H1 (cell line): ENCODE measurements at regions not wholly inside any gene's neighbourhood (a gene's known extent, or its start where the extent isn't known, plus 50 kb on each side); places are given as distances from the start of the nearest gene placed in this dataset.

Source experiments
- BACH1 ChIP-seq: IDR thresholded peaks from 2 replicates; pipeline ENCODE4 v1.6.1; 2012; ENCODE audit warnings: low read length, improper control_type of control experiment
- GABPA ChIP-seq: IDR thresholded peaks from 2 replicates; pipeline ENCODE4 v1.6.1; 2011; ENCODE audit warnings: mild to moderate bottlenecking, low read length, moderate library complexity, borderline replicate concordance; ENCODE audit not compliant: insufficient read depth
- KDM1A ChIP-seq: fragments of 200-600, 300-600 bp; sonication (generic); IDR thresholded peaks from 2 replicates; pipeline ENCODE4 v1.7.1; 2016; ENCODE audit warnings: mild to moderate bottlenecking, low read length, borderline replicate concordance
- RFX5 ChIP-seq: IDR thresholded peaks from 2 replicates; pipeline ENCODE4 v1.6.1; 2011; ENCODE audit warnings: low read depth, low read length, improper control_type of control experiment, borderline replicate concordance
- TAF7 ChIP-seq: optimal IDR thresholded peaks from 2 replicates; pipeline ENCODE3; 2011; ENCODE audit warnings: low read depth, mild to moderate bottlenecking, inconsistent platforms, low read length, moderate library complexity, borderline replicate concordance

DNA sequence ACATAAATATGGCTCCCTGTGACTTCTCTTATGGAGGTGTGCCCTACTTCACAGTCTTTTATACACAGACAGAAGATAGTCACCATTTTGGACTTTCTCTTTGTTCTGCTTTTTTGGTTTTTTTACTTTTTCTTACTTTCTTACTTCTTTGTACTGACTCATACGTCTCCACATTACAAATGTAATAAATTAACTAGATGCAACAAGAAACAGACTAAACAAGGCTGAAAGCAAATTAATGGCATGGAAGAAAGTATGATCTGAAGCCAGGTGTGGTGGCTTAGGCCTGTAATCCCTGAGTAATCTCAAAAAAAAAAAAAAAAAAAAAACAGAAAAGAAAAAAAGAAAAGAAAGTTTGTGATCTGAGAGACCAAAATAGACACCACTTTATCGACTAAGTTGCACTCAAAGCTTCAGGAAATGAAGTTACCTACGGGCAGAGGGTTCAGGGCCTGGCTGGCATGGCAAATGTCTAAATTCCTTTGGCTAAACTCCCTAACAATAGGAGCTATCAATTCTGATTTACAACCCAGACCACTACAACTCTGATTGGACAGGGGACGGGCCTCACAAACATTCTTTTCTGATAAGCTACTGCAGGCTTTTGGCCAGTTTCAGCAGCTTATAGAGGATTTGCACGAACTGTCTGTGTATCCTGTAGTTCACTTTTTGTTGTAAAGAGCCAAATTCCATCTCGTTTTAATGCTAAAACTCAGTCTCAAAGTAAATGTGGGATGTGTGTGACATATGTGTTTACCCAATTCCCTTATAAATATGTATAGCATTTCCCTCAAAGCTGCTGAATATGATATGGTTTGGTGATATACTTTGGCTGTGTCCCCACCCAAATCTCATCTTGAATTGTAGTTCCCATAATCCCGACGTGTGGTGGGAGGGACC is 129.1 kb downstream of the SEPTIN14 start (continued):
- TF ChIP-seq GABPA = no peak
- no peak for TF ChIP-seq TAF7
- TF ChIP-seq KDM1A = no peak
- TF ChIP-seq BACH1 = no peak
- TF ChIP-seq RFX5 = no peak
- TF ChIP-seq, all 59 proteins: peak for 0
